ENCODE measurements at regions not wholly inside any gene's neighbourhood (a gene's known extent, or its start where the extent isn't known, plus 50 kb on each side); places are given as distances from the start of the nearest gene placed in this dataset. TPM values are rescaled to one million over a fixed set of nuclear protein-coding genes. Genes with fewer than 3 reads are reported as not detected.

DNA sequence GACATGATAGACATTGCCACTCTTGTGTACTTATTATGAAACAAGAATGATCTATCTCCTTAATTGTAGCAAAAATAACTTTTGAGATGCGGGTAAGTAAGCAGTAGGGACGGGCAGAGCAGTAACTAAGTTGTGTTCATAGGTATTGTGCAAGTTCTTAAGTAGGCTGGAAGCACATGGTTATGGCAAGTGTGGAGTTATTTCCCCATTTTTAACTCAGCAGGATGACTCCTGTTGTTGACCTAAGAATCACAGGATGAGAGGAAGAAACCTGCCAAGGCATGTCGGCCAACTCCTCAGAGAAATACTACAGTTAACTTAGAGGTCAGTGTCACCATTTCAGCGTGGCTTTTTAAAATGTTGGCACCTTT is 51.1 kb upstream of the FN1 start:
- Histone ChIP-seq H3K4me3 (ENCODE audit: low read depth, low read length) (no peak overlapping the region), H3K27me3 (ENCODE audit: control insufficient read depth, insufficient read depth, low read length) (no peaks in the 10 kb centered on the region), H3K36me3 (ENCODE audit: control insufficient read depth, insufficient read depth, low read length) (no peaks in the 10 kb centered on the region)
- ChIA-PET CTCF (interaction anchor here (1.9 kb wide), 1 partner anchor 11 kb away, joined by 8 read pairs; no protein-coding TSS in a partner anchor), POLR2A (no interaction called here)
- TF ChIP-seq CTCF (IDR thresholded peaks at IDR 0.05; ENCODE audit: insufficient read depth, low read depth, low read length): no peak
- no peak for DNase-seq (ENCODE audit: low read depth)

DNA sequence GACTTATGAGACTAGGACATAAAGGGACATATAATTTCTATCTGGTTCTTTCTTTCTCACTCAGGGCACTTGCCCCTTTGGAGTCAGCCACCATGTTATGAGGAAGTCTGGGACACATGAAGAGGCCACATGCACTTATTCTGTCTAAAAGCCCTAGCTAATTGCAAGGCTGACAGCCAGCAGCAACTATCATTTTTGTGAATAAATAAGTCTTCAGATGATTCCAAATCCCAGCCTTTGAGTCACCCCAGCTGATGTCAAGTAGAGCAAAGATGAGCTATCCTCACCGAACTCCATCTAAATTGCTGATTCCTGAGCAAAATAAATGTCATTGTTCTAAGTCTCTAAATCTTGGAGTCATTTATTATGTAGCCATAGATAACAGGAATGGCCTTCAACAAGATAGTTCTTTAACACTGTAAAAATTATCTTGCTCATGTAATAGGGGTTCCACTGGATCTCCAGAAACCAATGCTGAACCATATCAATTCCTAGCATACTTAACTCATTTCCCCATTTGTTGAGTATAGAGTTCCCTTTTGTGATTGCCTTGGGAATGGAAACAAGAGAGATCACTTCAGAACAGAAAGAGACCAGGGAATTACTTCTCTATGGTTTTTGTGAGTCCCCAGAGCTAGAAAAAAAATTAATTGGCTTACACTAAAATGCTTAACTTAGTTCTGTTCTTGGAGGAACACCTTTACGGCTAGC is 50.6 kb upstream of the FN1 start:
- Histone ChIP-seq H3K4me3 (ENCODE audit: low read depth, low read length) (no peak overlapping the region), H3K36me3 (ENCODE audit: control insufficient read depth, insufficient read depth, low read length) (no peaks in the 10 kb centered on the region), H3K27me3 (ENCODE audit: control insufficient read depth, insufficient read depth, low read length) (no peaks in the 10 kb centered on the region)
- POLR2A ChIA-PET: no interaction called here
- no peak for DNase-seq (ENCODE audit: low read depth)
- CTCF ChIA-PET: interaction anchor here (1.9 kb wide), 1 partner anchor 12 kb away, joined by 8 read pairs; no protein-coding TSS in a partner anchor
- TF ChIP-seq CTCF (IDR thresholded peaks at IDR 0.05; ENCODE audit: insufficient read depth, low read depth, low read length): no peak

Small RNAs in the stretch of these regions (small RNA-seq; reads per million reads assigned to genes)
- gene AC093850.1 (ENCODE audit: insufficient read length, low read depth, low replicate concordance): not detected

Measured in BJ (cell line).